Chondrocyte (in vitro differentiated cells): ENCODE measurements at regions not wholly inside any gene's neighbourhood (a gene's known extent, or its start where the extent isn't known, plus 50 kb on each side); places are given as distances from the start of the nearest gene placed in this dataset.
A peak's percentile ranks its signal among the peaks of the same experiment; 100 is the strongest.

Source experiments
- DNase-seq: peaks from one replicate; pipeline ENCODE4 v3.0.0; 2021; ENCODE audit warnings: mixed read lengths, low spot score
- H3K27ac Mint-ChIP-seq: one replicate; pipeline ENCODE4 v1.8.0; 2021; ENCODE audit warnings: mild to moderate bottlenecking, moderate library complexity, mixed read lengths; ENCODE audit not compliant: unreplicated experiment
- H3K27me3 Mint-ChIP-seq: 2 replicates; pipeline ENCODE4 v1.8.0; 2021; ENCODE audit warnings: low read depth, mixed read lengths
- H3K36me3 Mint-ChIP-seq: 2 replicates; pipeline ENCODE4 v1.8.0; 2021; ENCODE audit warnings: low read depth, mixed read lengths
- H3K4me1 Mint-ChIP-seq: 2 replicates; pipeline ENCODE4 v1.8.0; 2021; ENCODE audit warnings: low read depth, mild to moderate bottlenecking, mixed read lengths
- H3K4me3 Mint-ChIP-seq: one replicate; pipeline ENCODE4 v1.8.0; 2021; ENCODE audit warnings: mild to moderate bottlenecking, moderate library complexity, mixed read lengths; ENCODE audit not compliant: unreplicated experiment
- H3K9me3 Mint-ChIP-seq: 2 replicates; pipeline ENCODE4 v1.8.0; 2021; ENCODE audit warnings: low read depth, mixed read lengths
- TF ChIP-seq, protein P1 (sequence below): fragments of 200-600 bp; sonication (generic); IDR thresholded peaks from 2 replicates; pipeline ENCODE4 v1.5.0; 2021; ENCODE audit warnings: antibody characterized with exemption, mild to moderate bottlenecking, moderate library complexity

DNA sequence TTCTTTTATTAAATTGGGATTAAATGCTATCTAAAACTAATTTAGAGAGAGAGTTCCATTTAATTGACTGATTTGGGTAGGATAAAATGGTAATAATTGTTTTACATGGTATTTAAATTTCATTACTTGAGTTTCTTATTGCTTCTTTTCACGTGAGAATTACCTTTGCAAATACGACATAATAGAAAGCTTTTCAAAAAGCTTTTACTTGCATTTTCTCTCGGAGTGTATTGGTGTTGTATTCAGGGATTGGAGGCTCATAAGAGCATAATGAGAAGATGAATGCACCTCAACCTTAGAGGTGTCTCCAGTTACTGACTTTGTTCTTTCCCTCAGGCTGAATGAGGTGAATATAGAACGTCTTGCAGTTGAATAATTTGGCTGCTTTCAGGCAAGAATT is 67.4 kb upstream of the CPHXL start:
- peaks cover 27% of the 10 kb centered on the region for H3K27me3 Mint-ChIP-seq
- no peaks in the 10 kb centered on the region for H3K36me3 Mint-ChIP-seq
- TF ChIP-seq, protein P1, sequence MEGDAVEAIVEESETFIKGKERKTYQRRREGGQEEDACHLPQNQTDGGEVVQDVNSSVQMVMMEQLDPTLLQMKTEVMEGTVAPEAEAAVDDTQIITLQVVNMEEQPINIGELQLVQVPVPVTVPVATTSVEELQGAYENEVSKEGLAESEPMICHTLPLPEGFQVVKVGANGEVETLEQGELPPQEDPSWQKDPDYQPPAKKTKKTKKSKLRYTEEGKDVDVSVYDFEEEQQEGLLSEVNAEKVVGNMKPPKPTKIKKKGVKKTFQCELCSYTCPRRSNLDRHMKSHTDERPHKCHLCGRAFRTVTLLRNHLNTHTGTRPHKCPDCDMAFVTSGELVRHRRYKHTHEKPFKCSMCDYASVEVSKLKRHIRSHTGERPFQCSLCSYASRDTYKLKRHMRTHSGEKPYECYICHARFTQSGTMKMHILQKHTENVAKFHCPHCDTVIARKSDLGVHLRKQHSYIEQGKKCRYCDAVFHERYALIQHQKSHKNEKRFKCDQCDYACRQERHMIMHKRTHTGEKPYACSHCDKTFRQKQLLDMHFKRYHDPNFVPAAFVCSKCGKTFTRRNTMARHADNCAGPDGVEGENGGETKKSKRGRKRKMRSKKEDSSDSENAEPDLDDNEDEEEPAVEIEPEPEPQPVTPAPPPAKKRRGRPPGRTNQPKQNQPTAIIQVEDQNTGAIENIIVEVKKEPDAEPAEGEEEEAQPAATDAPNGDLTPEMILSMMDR, result no peak
- peaks cover 3% of the 10 kb centered on the region for H3K9me3 Mint-ChIP-seq
- no peak overlapping the region for H3K4me3 Mint-ChIP-seq
- H3K4me1 Mint-ChIP-seq, result no peaks in the 10 kb centered on the region
- no peak for DNase-seq
- no peak overlapping the region for H3K27ac Mint-ChIP-seq

DNA sequence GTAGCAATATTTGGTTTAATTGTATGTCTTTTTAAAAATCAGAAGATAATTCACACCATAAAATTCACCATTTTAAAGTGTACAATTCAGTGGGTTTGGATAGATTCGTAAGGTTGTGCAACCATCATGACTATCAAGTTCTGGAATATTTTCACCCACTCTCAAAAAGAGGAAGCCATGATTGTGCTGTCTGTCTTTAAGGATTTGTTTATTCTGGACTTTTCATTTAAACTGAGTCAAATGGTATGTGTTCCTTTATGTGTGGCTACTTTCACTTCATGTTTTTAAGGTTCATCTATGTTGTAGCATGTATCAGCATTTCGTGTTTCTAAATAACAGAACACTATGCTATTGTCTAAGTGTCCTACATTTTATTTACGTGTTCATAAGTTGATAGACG is 68.1 kb upstream of the CPHXL start:
- Mint-ChIP-seq H3K4me3 (no peak overlapping the region), H3K36me3 (no peaks in the 10 kb centered on the region), H3K9me3 (peaks cover 3% of the 10 kb centered on the region), H3K4me1 (no peaks in the 10 kb centered on the region), H3K27me3 (peaks cover 27% of the 10 kb centered on the region), H3K27ac (no peak overlapping the region)
- TF ChIP-seq, protein P1, result no peak
- no peak for DNase-seq

DNA sequence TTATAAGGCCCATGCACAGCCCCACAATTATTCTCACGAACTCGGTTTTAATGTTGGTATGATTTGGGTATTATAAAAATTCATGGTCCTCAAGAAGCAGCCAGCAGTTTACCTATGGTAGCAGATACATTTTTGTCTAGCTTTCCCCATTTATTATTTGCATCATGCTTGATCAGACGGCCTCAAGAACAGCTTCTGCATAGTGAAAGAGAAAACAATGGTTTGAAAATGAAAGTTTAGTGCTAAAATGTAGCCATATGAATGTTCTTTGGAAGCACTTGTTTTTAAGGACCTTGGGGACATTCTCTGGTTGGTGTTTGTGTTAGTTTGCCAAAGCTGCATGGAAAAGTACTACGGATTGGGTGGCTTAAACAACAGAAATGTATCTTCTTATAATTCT is 72.4 kb upstream of the CPHXL start:
- Mint-ChIP-seq H3K4me1 (no peaks in the 10 kb centered on the region), H3K9me3 (peaks cover 3% of the 10 kb centered on the region), H3K27ac (no peak overlapping the region), H3K27me3 (peaks cover 16% of the 10 kb centered on the region), H3K36me3 (no peaks in the 10 kb centered on the region), H3K4me3 (no peak overlapping the region)
- DNase-seq, result no peak
- TF ChIP-seq, protein P1, result no peak

- no peaks in the 10 kb centered on the region for H3K9me3 Mint-ChIP-seq
- H3K4me1 Mint-ChIP-seq, result no peaks in the 10 kb centered on the region
- H3K27ac Mint-ChIP-seq, result no peak overlapping the region
- H3K27me3 Mint-ChIP-seq, result peaks cover 29% of the 10 kb centered on the region
- no peak for DNase-seq
- TF ChIP-seq, protein P1, result peak; percentile 62
- H3K36me3 Mint-ChIP-seq, result no peaks in the 10 kb centered on the region
- H3K4me3 Mint-ChIP-seq, result no peak overlapping the region
Observed at GRCh38 chr16:75801307-75801706, 75.0 kb upstream of the CPHXL start.

DNA sequence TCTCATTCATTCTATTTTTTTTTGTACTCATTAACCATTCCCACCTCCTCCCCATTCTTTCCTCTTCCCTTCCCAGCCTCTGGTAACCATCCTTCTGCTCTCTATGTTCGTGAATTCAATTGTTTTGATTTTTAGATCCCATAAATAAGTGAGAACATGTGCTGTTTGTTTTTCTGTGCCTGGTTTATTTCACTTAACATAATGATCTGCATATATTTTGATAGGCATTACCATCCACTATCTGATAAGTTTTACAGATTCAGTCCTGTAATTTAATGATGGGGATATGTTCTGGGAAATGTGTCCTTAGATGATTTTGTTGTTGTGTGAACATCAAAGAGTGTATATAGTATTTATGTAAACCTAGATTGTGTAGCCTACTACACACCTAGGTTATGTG is 77.5 kb upstream of the CPHXL start:
- Mint-ChIP-seq H3K27ac (no peak overlapping the region), H3K9me3 (no peaks in the 10 kb centered on the region), H3K27me3 (peaks cover 21% of the 10 kb centered on the region), H3K4me3 (no peak overlapping the region), H3K36me3 (no peaks in the 10 kb centered on the region), H3K4me1 (no peaks in the 10 kb centered on the region)
- TF ChIP-seq, protein P1, result no peak
- no peak for DNase-seq
